WTC11 (cell line): ENCODE measurements at regions not wholly inside any gene's neighbourhood (a gene's known extent, or its start where the extent isn't known, plus 50 kb on each side); places are given as distances from the start of the nearest gene placed in this dataset.

Source experiments
- CTCF ChIP-seq: fragments of 200-600 bp; IDR thresholded peaks from 2 replicates; pipeline ENCODE4 v1.8.0; 2022; ENCODE audit warnings: antibody characterized with exemption
- ZNF396 ChIP-seq: fragments of 250-450 bp; sonication (Bioruptor Pico); IDR thresholded peaks from 2 replicates; pipeline ENCODE4 v1.8.0; 2021; ENCODE audit warnings: mild to moderate bottlenecking, moderate library complexity, borderline replicate concordance
- TF ChIP-seq, protein P1 (sequence below): fragments of 250-450 bp; sonication (Bioruptor Pico); IDR thresholded peaks from 2 replicates; pipeline ENCODE4 v2.1.2; 2022; ENCODE audit warnings: mild to moderate bottlenecking, moderate library complexity

DNA sequence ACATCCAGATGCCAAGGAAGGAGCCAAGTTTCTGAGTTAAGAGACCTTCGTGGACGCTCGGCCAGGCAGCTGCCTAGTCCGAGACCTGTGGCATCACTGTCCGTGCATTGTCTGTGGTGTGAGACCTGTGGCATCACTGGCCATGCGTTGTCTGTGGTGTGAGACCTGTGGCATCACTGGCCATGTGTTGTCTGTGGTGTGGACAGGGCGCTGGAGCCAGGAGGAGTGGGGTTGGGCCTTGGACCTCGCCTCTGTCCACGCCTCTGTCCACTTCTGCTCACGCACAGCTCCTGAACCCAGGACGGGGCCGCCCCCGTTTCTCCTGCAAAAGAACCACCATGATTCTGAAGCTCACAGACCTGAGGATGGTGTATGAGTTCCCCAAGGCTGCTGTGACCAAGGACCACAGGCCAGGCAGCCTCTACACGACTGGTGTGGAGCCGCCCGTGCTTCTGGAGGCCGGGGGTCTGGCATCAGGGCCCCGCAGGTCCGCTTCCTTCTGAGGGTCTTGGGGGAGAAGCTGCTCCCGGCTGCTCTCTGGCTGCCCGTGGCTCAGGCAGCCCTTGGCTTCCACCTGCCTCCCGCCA is 1218.3 kb downstream of the BRD1 start:
- no peak for TF ChIP-seq CTCF
- TF ChIP-seq, protein P1, sequence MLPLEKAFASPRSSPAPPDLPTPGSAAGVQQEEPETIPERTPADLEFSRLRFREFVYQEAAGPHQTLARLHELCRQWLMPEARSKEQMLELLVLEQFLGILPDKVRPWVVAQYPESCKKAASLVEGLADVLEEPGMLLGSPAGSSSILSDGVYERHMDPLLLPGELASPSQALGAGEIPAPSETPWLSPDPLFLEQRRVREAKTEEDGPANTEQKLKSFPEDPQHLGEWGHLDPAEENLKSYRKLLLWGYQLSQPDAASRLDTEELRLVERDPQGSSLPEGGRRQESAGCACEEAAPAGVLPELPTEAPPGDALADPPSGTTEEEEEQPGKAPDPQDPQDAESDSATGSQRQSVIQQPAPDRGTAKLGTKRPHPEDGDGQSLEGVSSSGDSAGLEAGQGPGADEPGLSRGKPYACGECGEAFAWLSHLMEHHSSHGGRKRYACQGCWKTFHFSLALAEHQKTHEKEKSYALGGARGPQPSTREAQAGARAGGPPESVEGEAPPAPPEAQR (CRISPR knock-in tag): no peak
- TF ChIP-seq ZNF396 (CRISPR knock-in tag): no peak
